SK-N-SH (cell line): ENCODE measurements at regions not wholly inside any gene's neighbourhood (a gene's known extent, or its start where the extent isn't known, plus 50 kb on each side); places are given as distances from the start of the nearest gene placed in this dataset.

Experiments used
- CTCF ChIA-PET: fragments of 300-600, 350-600 bp; formaldehyde crosslinking; extraction: SDS; loops from one replicate; lab custom pipeline; 2021; lab: Yijun Ruan, JAX
- POLR2A ChIA-PET: fragments of 350-600 bp; sonication (Branson Sonifier 250); formaldehyde crosslinking; extraction: SDS; loops from one replicate; lab custom pipeline; 2020; ENCODE audit warnings: antibody characterized with exemption, inconsistent platforms; lab: Yijun Ruan, JAX
- DNase-seq: peaks from one replicate; pipeline ENCODE4 v3.0.0; 2012
- H2AFZ ChIP-seq: fragments of 200-600 bp; sonication (generic); 2 replicates; pipeline ENCODE4 v1.8.1; 2016; ENCODE audit warnings: antibody characterized with exemption, mild to moderate bottlenecking, low read depth
- H3F3A ChIP-seq: fragments of 200-600 bp; sonication (generic); replicated peaks from 2 replicates; pipeline ENCODE3; 2016; ENCODE audit warnings: antibody characterized with exemption, mild to moderate bottlenecking; ENCODE audit not compliant: insufficient read depth
- H3K27ac ChIP-seq, 2 experiments: fragments of 200-500 bp in 1 of 2; fragments of 200-600 bp in 1 of 2; sonication (Bioruptor generic) in 1 of 2; sonication (generic), shearing (Covaris generic) in 1 of 2; 2 replicates each; pipeline versions ENCODE4 v1.5.1 to v1.6.1; 2014 to 2016; ENCODE audit warnings: low read depth in 2 of 2, inconsistent platforms in 1 of 2, low read length in 1 of 2, mild to moderate bottlenecking in 1 of 2, mixed read lengths in 1 of 2
- H3K27me3 ChIP-seq: fragments of 200-600 bp; sonication (generic), shearing (Covaris generic); 2 replicates; pipeline ENCODE4 v1.6.1; 2016; ENCODE audit warnings: mixed run types; ENCODE audit not compliant: insufficient read depth
- H3K36me3 ChIP-seq, 2 experiments: fragments of 200-500 bp in 1 of 2; fragments of 200-600 bp in 1 of 2; sonication (Bioruptor generic) in 1 of 2; sonication (generic) in 1 of 2; replicated peaks in 1 of 2; 2 replicates each; pipeline versions ENCODE3 to v1.5.1; 2014 to 2016; ENCODE audit warnings: low read length in 1 of 2, mild to moderate bottlenecking in 1 of 2; ENCODE audit not compliant: insufficient read depth in 2 of 2, control insufficient read depth in 1 of 2
- H3K4me1 ChIP-seq, 2 experiments: fragments of 200-500 bp in 1 of 2; fragments of 200-600 bp in 1 of 2; sonication (Bioruptor generic) in 1 of 2; sonication (generic), shearing (Covaris generic) in 1 of 2; 2 replicates each; pipeline versions ENCODE4 v1.5.1 to v1.6.1; 2014 to 2016; ENCODE audit warnings: low read depth in 1 of 2, low read length in 1 of 2, mixed run types in 1 of 2; ENCODE audit not compliant: insufficient read depth in 2 of 2, control insufficient read depth in 1 of 2
- H3K4me2 ChIP-seq: fragments of 200-600 bp; sonication (generic), shearing (Covaris generic); 2 replicates; pipeline ENCODE4 v1.6.1; 2017; ENCODE audit warnings: mixed run types
- H3K4me3 ChIP-seq, 2 experiments: fragments of 200-500 bp in 1 of 2; fragments of 200-600 bp in 1 of 2; sonication (Bioruptor generic) in 1 of 2; sonication (generic), shearing (Covaris generic) in 1 of 2; 2 replicates each; pipeline versions ENCODE4 v1.5.1 to v1.8.1; 2014 to 2016; ENCODE audit warnings: low read depth in 2 of 2, inconsistent platforms in 1 of 2, low read length in 1 of 2, mild to moderate bottlenecking in 1 of 2, mixed read lengths in 1 of 2, moderate library complexity in 1 of 2
- H3K79me2 ChIP-seq: fragments of 200-600 bp; sonication (generic); 2 replicates; pipeline ENCODE4 v1.8.1; 2017; ENCODE audit warnings: mild to moderate bottlenecking; ENCODE audit not compliant: insufficient read depth
- H3K9ac ChIP-seq: fragments of 200-600 bp; sonication (generic); 2 replicates; pipeline ENCODE4 v1.6.1; 2017; ENCODE audit warnings: mixed run types
- H3K9me2 ChIP-seq: fragments of 200-600 bp; sonication (generic); 2 replicates; pipeline ENCODE4 v1.6.1; 2017; ENCODE audit warnings: mixed run types
- H3K9me3 ChIP-seq: fragments of 200-600 bp; sonication (generic); 2 replicates; pipeline ENCODE4 v1.6.1; 2017; ENCODE audit warnings: mixed run types, mild to moderate bottlenecking, moderate library complexity
- H4K20me1 ChIP-seq: fragments of 200-600 bp; sonication (generic); 2 replicates; pipeline ENCODE4 v1.6.1; 2017; ENCODE audit warnings: mild to moderate bottlenecking, mixed run types; ENCODE audit not compliant: insufficient read depth
- EP300 ChIP-seq, 2 experiments: IDR thresholded peaks; 2 replicates each; pipeline versions ENCODE4 v1.4.0 to v1.6.1; 2012; ENCODE audit warnings: borderline replicate concordance in 1 of 2, low read depth in 1 of 2, low read length in 1 of 2
- EZH2phosphoT487 ChIP-seq: fragments of 200-600 bp; sonication (generic); IDR thresholded peaks from 2 replicates; pipeline ENCODE4 v1.6.1; 2017; ENCODE audit warnings: low read depth, mixed run types, mild to moderate bottlenecking, antibody characterized with exemption, moderate library complexity, borderline replicate concordance
- FOXJ3 ChIP-seq: sonication (generic); formaldehyde crosslinking; IDR thresholded peaks from 2 replicates; pipeline ENCODE4 v1.5.1; 2020; ENCODE audit warnings: mild to moderate bottlenecking, missing genetic modification reagents
- FOXM1 ChIP-seq: IDR thresholded peaks from 2 replicates; pipeline ENCODE4 v1.4.0; 2012; ENCODE audit warnings: low read depth, mild to moderate bottlenecking
- GABPA ChIP-seq: IDR thresholded peaks from 2 replicates; pipeline ENCODE4 v1.4.0; 2012; ENCODE audit warnings: low read depth, mild to moderate bottlenecking
- MXI1 ChIP-seq: IDR thresholded peaks from 2 replicates; pipeline ENCODE4 v1.6.1; 2012; ENCODE audit warnings: mild to moderate bottlenecking, low read depth, low read length, improper control_type of control experiment
- NRF1 ChIP-seq: IDR thresholded peaks from 2 replicates; pipeline ENCODE4 v1.6.1; 2012; ENCODE audit warnings: low read depth, mild to moderate bottlenecking, low read length
- RFX5 ChIP-seq: IDR thresholded peaks from 2 replicates; pipeline ENCODE4 v1.6.1; 2012; ENCODE audit warnings: mild to moderate bottlenecking, improper control_type of control experiment, low read length
- SMC3 ChIP-seq: IDR thresholded peaks from 2 replicates; pipeline ENCODE4 v1.6.1; 2012; ENCODE audit warnings: low read depth, low read length, improper control_type of control experiment
- TAF1 ChIP-seq: IDR thresholded peaks from 2 replicates; pipeline ENCODE4 v1.6.1; 2012; ENCODE audit warnings: low read depth, mild to moderate bottlenecking, low read length, moderate library complexity, borderline replicate concordance
- TCF12 ChIP-seq: IDR thresholded peaks from 2 replicates; pipeline ENCODE4 v1.4.0; 2012
- USF2 ChIP-seq: fragments of 150-350 bp; IDR thresholded peaks from 2 replicates; pipeline ENCODE4 v1.6.1; 2017; ENCODE audit warnings: antibody characterized with exemption, low read length, low read depth, borderline replicate concordance
- YY1 ChIP-seq: IDR thresholded peaks from 2 replicates; pipeline ENCODE4 v1.4.0; 2012; ENCODE audit warnings: low read depth, mild to moderate bottlenecking
- WGBS: methylation state at CpG from one replicate; pipeline ENCODE4 v1.1.6; 2017; ENCODE audit warnings: low lambda C conversion rate; 5-methylcytosine and 5-hydroxymethylcytosine counted together
- TF ChIP-seq, protein P1 (sequence below): IDR thresholded peaks from 2 replicates; pipeline ENCODE4; 2012
- TF ChIP-seq, protein P2 (sequence below): IDR thresholded peaks from 2 replicates; pipeline ENCODE4 v1.4.0; 2012; ENCODE audit warnings: low read depth, borderline replicate concordance
- TF ChIP-seq, protein P3 (sequence below): IDR thresholded peaks from 2 replicates; pipeline ENCODE4 v1.4.0; 2012; ENCODE audit warnings: low read depth, borderline replicate concordance

DNA sequence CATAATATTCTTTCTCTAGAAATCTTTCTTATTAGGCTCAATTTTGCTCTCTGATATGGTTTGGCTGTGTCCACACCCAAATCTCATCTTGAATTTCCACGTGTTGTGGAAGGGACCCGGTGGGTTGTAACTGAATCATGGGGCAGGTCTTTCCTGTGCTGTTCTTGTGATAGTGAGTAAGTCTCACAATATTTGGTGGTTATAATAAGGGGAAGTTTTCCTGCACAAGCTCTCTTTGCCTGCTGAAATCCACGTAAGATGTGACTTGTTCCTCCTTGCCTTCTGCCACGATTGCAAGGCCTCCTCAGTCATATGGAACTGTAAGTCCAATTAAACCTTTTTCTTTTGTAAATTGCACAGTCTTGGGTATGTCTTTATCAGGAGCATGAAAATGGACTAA lies 73.8 kb downstream of the CAVIN2 start (continued):
- TF ChIP-seq, protein P1, sequence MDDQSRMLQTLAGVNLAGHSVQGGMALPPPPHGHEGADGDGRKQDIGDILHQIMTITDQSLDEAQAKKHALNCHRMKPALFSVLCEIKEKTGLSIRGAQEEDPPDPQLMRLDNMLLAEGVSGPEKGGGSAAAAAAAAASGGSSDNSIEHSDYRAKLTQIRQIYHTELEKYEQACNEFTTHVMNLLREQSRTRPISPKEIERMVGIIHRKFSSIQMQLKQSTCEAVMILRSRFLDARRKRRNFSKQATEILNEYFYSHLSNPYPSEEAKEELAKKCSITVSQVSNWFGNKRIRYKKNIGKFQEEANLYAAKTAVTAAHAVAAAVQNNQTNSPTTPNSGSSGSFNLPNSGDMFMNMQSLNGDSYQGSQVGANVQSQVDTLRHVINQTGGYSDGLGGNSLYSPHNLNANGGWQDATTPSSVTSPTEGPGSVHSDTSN, result no peak
- no peak for TF ChIP-seq TCF12
- no peak for TF ChIP-seq FOXM1
- no peak for TF ChIP-seq MXI1
- TF ChIP-seq TAF1, result no peak
- TF ChIP-seq EP300 (IDR thresholded peaks at IDR 0.05; ENCODE audit: borderline replicate concordance in 1 of 2, low read depth in 1 of 2, low read length in 1 of 2), result no peak
- TF ChIP-seq, protein P2, sequence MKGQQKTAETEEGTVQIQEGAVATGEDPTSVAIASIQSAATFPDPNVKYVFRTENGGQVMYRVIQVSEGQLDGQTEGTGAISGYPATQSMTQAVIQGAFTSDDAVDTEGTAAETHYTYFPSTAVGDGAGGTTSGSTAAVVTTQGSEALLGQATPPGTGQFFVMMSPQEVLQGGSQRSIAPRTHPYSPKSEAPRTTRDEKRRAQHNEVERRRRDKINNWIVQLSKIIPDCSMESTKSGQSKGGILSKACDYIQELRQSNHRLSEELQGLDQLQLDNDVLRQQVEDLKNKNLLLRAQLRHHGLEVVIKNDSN, result no peak
- no peak for TF ChIP-seq NRF1
- TF ChIP-seq RFX5, result no peak
- TF ChIP-seq FOXJ3 (CRISPR knock-in tag), result no peak
- TF ChIP-seq, protein P3, sequence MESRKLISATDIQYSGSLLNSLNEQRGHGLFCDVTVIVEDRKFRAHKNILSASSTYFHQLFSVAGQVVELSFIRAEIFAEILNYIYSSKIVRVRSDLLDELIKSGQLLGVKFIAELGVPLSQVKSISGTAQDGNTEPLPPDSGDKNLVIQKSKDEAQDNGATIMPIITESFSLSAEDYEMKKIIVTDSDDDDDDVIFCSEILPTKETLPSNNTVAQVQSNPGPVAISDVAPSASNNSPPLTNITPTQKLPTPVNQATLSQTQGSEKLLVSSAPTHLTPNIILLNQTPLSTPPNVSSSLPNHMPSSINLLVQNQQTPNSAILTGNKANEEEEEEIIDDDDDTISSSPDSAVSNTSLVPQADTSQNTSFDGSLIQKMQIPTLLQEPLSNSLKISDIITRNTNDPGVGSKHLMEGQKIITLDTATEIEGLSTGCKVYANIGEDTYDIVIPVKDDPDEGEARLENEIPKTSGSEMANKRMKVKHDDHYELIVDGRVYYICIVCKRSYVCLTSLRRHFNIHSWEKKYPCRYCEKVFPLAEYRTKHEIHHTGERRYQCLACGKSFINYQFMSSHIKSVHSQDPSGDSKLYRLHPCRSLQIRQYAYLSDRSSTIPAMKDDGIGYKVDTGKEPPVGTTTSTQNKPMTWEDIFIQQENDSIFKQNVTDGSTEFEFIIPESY, result no peak
- TF ChIP-seq, all 33 proteins: peak for 0

DNA sequence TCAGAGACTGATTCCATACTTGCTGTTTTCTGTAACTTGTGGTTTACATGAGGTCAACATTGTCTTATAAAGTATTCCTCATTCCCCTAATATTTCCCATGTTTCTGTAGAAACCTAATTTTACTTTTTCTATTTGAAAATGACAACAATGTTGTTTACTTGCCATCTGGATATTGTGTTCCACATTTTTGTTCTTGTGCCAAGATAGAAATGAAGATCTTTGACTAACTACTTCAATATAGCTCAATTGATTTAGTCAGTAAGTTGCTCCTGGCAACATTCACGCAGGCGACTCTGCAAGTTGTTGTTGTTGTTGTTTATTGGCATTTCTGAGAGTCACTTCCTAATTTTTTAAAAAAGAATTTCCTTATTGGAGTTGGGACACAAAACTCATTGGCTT lies 69.5 kb downstream of the CAVIN2 start:
- TF ChIP-seq SMC3 (no peak), YY1 (no peak), GABPA (no peak), EZH2phosphoT487 (no peak), USF2 (no peak)
- TF ChIP-seq, protein P3, result no peak
- TF ChIP-seq, protein P1, result no peak
- no peak overlapping the region for H2AFZ ChIP-seq
- no peaks in the 10 kb centered on the region for H3K4me1 ChIP-seq
- H3K27ac ChIP-seq, result no peak overlapping the region
- H3K9me3 ChIP-seq, result no peaks in the 10 kb centered on the region
- no peaks in the 10 kb centered on the region; the same call in 1 of the 2 replicates for H3K27me3 ChIP-seq
- H3K9me2 ChIP-seq, result no peaks in the 10 kb centered on the region
- H3K4me2 ChIP-seq, result no peak overlapping the region
- H3F3A ChIP-seq, result no peaks in the 10 kb centered on the region
- 89% methylated on average over 2 of the region's 2 CpGs for WGBS
- no peaks in the 10 kb centered on the region for H3K36me3 ChIP-seq
- ChIA-PET POLR2A (no interaction called here), CTCF (no interaction called here)
- H4K20me1 ChIP-seq, result no peaks in the 10 kb centered on the region
- no peak overlapping the region for H3K9ac ChIP-seq
- DNase-seq, result no peak
- no peaks in the 10 kb centered on the region for H3K79me2 ChIP-seq
- no peak overlapping the region for H3K4me3 ChIP-seq
